MG63 (cell line): ENCODE measurements at regions not wholly inside any gene's neighbourhood (a gene's known extent, or its start where the extent isn't known, plus 50 kb on each side); places are given as distances from the start of the nearest gene placed in this dataset.
A peak's percentile ranks its signal among the peaks of the same experiment; 100 is the strongest.

Experiments
- DNase-seq: peaks from one replicate; pipeline ENCODE4 v3.0.0-alpha.2; 2020
- H3K27me3 ChIP-seq: fragments of 250-450 bp; sonication (Bioruptor Pico); 2 replicates; pipeline ENCODE4 v1.5.1; 2020; ENCODE audit warnings: mild to moderate bottlenecking, moderate library complexity
- H3K36me3 ChIP-seq: fragments of 250-450 bp; sonication (Bioruptor Pico); 2 replicates; pipeline ENCODE4 v1.5.1; 2020; ENCODE audit warnings: mild to moderate bottlenecking, moderate library complexity
- H3K4me3 ChIP-seq: fragments of 250-450 bp; sonication (Bioruptor Pico); 2 replicates; pipeline ENCODE4 v1.5.1; 2020; ENCODE audit warnings: mild to moderate bottlenecking, moderate library complexity
- H3K9me3 ChIP-seq: fragments of 250-450 bp; sonication (Bioruptor Pico); 2 replicates; pipeline ENCODE4 v1.5.1; 2020; ENCODE audit warnings: mild to moderate bottlenecking, moderate library complexity

DNA sequence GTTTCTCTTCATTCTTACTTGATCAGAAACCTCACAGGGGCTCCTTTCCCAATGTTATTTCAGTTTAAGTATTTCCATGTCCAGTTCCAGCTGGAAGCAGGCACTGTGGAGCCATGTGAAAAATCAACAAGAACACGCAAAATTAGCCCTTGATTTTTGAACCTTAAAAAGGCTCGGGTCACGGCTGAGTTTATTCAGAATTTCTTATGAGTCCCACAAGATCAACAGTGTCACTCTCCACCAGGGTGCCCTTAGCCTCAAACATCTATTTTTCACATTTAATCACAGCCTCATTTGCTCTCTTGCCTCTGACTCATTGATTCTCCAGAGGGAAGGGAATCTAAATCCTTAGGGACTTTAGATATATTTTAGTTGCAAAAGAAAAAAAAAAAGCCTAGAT is 157.7 kb upstream of the AVPR1A start:
- H3K36me3 ChIP-seq = no peaks in the 10 kb centered on the region
- DNase-seq = no peak
- no peaks in the 10 kb centered on the region for H3K9me3 ChIP-seq
- no peaks in the 10 kb centered on the region; the same call in none of the 2 replicates for H3K27me3 ChIP-seq
- H3K4me3 ChIP-seq = no peak overlapping the region

DNA sequence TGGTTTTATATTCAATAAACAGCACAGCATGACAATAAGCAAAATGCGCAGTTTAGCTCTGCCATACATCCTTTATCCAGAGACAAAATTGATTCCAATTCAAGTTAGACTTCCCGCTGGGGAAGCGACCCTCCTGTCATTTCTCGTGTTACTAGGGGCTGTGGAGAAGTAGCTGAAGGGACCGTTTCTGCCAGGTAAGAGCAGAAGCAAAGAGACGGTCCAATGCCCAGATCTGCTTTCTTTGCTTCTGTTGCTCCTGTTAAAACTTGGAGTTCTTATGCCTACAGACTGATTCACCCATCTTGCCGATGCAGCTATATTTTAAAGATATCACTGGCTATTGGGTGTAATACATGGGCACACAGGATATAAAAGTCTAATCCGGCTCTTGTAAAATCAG is 156.8 kb upstream of the AVPR1A start:
- Histone ChIP-seq H3K4me3 (no peak overlapping the region), H3K36me3 (no peaks in the 10 kb centered on the region), H3K9me3 (no peaks in the 10 kb centered on the region), H3K27me3 (no peaks in the 10 kb centered on the region; the same call in none of the 2 replicates)
- DNase-seq = no peak

DNA sequence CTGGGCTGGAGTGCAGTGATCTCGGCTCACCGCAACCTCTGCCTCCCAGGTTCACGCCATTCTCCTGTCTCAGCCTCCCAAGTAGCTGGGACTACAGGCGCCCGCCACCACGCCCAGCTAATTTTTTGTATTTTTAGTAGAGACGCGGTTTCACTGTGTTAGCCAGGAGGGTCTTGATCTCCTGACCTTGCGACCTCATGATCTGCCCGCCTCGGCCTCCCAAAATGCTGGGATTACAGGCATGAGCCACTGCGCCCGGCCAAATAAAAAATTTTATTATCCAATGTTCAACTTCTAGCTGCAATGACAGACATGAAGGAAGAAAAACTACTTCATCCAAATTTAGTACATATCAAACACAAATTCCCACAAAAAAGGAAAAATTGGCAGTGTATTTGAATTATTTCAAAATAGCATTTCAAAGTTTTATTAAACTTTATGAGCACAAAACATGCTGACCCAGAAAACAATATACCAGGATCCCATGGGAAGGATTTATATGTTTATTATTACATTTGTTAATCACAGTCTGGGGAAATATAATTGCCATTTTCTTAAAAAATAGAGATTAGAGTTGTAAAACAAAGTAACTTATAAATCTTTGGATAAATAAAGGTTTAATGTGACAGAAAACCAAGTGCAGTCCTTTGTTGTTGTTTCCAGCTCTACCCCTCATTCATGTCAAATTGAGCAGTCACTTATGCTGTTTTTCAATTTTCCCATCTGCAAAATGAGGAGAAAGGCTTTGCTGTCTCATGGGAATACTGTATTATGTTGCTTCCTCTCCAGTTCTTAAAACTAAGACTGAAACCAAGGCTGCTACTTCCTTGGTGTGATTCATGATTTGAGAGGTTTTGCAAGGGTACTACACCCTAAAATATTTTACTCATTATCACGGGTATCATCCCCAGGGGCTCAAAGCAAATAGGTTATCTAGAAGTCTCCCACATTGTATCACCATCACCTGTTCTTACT is 155.2 kb upstream of the AVPR1A start:
- no peaks in the 10 kb centered on the region; the same call in none of the 2 replicates for H3K27me3 ChIP-seq
- H3K36me3 ChIP-seq = no peaks in the 10 kb centered on the region
- no peak overlapping the region for H3K4me3 ChIP-seq
- DNase-seq = no peak
- no peaks in the 10 kb centered on the region for H3K9me3 ChIP-seq

DNA sequence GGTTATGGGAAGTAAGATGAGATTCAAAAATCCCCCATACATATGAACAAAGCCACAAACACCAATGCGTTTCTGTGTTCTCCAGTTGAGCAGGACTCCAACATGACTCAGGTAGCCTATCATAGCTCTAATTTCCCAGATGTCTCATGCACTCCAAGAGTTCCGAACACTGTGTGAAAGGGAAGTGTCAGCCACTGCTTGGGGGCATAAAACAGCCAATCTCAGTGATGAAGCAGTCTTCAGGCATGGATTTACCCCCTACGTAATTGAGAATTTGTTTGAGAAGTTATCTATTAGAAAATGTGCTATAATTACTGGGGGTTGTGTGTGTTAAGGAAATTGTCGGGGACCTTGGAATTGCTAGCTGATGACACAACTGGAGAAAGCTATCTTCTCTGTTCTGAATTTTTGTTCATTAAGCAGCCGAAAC is 153.9 kb upstream of the AVPR1A start:
- no peak overlapping the region for H3K4me3 ChIP-seq
- H3K27me3 ChIP-seq = no peaks in the 10 kb centered on the region; the same call in none of the 2 replicates
- H3K36me3 ChIP-seq = no peaks in the 10 kb centered on the region
- H3K9me3 ChIP-seq = no peaks in the 10 kb centered on the region
- no peak for DNase-seq

DNA sequence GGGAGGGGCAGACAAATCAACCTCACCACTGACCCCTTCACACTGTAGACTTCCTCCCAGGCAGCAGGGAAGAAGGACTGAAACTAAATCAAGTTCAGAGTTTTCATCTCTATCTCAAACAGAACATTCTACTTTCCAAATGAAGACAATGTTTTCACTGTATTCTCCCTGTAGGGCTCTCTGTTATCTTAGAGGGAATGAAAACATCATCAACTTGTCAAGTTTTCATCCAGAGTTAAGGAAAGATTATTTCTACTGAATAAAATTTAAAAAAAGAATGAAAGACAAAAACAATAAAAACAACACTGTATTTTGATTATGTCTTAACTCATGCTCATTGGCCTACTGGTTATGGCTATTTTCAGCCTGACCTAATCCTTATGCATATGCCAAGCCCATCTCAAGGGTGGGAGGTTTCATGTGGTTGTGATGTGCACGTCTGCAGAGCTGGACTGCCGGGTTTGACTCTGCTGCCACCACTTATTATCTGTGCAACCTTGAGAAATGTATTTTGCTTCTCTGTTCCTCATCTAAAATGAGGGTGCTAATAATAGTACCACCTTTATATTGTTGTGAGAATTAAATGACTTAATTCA is 152.0 kb upstream of the AVPR1A start:
- DNase-seq = no peak
- H3K4me3 ChIP-seq = no peak overlapping the region
- H3K36me3 ChIP-seq = no peaks in the 10 kb centered on the region
- H3K27me3 ChIP-seq = no peaks in the 10 kb centered on the region; the same call in none of the 2 replicates
- no peaks in the 10 kb centered on the region for H3K9me3 ChIP-seq

DNA sequence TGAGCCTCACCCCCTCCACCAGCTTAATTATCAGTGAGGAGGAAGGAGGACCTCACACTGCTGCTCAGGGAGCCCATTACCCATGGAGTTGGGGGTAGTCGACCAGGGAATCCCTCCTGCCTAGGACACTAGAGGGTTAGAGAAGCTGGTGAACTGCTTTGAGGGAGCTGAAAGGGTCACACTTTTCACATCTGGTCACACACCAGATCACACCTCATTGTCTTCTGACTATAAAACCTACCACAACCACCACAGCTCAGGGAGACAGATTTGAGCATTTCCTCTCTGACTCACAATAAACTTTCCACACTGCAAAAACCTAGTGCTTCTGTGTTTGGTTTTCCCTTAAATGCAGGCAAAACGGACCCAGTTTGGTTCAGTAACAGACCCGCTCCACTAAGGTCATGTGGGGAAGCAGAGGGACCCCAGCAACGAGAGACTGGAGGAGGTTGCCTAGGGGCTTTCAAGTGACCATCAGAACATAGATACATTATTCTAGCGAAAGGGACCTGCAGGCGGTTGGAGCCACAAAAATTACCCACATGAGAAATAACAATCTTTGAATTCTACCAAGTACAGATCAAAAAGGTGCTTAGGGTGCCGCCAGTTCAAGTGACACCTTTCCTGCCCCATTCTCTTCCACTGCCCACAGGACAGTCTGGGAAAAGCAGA is 151.4 kb upstream of the AVPR1A start:
- no peak for DNase-seq
- H3K9me3 ChIP-seq = no peaks in the 10 kb centered on the region
- H3K4me3 ChIP-seq = no peak overlapping the region
- H3K36me3 ChIP-seq = no peaks in the 10 kb centered on the region
- H3K27me3 ChIP-seq = peaks cover under 1% of the 10 kb centered on the region

DNA sequence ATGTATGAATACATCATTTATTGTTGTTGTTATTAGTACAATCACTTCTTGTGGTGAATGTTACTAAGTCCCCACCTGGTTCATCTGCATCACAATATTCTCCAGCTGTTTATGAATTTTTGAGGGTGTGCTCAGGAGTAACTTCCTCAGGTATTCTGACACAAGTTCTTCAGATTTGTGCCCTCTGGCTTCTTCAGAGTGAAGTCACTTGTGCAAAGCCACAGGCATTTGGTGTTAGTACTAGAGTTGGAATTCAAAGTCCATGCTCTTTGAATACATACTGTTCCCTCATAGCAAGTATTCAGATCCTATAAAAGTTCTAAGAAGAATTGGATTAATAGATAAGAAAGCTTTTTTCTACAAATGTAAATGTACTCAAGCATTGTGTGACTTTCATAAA is 150.3 kb upstream of the AVPR1A start:
- no peak for DNase-seq
- Histone ChIP-seq H3K9me3 (no peaks in the 10 kb centered on the region), H3K36me3 (no peaks in the 10 kb centered on the region), H3K27me3 (peaks cover 2% of the 10 kb centered on the region), H3K4me3 (no peak overlapping the region)

DNA sequence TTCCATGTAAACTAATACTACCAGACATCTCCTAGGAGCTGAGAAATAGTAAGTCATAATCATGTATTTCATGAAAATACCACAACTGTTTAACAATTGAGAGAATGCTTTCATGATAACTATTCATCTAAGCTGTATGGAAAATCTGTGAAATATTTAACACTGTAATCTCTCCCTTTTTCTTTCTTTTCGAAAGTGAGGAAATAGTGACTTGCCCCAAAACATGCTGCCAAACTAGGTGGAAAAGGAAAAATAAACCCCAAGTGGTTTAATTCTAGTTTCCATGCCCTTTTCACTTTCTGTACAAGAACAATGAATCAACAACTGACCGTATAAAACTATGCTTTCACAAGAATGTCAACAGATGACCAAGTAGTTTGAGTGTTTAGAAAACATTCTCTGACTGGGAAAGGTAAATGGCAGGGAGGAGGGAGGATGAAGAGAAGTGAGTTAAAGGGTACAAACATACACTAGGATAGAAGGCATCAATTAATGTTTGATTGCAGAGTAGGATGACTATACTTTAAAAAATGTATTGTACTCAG is 147.5 kb upstream of the AVPR1A start:
- no peak for DNase-seq
- H3K27me3 ChIP-seq = peaks cover 2% of the 10 kb centered on the region; the same call in 1 of the 2 replicates
- no peak overlapping the region for H3K4me3 ChIP-seq
- H3K36me3 ChIP-seq = no peaks in the 10 kb centered on the region
- no peaks in the 10 kb centered on the region for H3K9me3 ChIP-seq

DNA sequence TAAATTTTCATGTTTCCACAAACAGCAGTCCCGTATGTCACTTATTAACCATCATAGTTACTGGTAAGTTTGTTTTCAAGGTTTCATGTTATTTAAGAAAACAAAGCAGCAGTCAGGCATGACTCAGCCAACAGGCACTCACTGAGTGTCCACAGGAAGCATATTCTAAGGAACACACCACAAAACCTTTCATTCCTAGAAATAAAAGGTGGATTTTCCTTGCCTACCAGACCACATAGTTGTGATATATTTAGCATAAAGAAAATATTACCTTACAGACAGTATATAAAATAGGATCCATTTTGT is 143.3 kb upstream of the AVPR1A start:
- H3K4me3 ChIP-seq = no peak overlapping the region
- DNase-seq = peak; percentile 64
- H3K27me3 ChIP-seq = peaks cover 5% of the 10 kb centered on the region
- H3K36me3 ChIP-seq = no peaks in the 10 kb centered on the region
- H3K9me3 ChIP-seq = no peaks in the 10 kb centered on the region

DNA sequence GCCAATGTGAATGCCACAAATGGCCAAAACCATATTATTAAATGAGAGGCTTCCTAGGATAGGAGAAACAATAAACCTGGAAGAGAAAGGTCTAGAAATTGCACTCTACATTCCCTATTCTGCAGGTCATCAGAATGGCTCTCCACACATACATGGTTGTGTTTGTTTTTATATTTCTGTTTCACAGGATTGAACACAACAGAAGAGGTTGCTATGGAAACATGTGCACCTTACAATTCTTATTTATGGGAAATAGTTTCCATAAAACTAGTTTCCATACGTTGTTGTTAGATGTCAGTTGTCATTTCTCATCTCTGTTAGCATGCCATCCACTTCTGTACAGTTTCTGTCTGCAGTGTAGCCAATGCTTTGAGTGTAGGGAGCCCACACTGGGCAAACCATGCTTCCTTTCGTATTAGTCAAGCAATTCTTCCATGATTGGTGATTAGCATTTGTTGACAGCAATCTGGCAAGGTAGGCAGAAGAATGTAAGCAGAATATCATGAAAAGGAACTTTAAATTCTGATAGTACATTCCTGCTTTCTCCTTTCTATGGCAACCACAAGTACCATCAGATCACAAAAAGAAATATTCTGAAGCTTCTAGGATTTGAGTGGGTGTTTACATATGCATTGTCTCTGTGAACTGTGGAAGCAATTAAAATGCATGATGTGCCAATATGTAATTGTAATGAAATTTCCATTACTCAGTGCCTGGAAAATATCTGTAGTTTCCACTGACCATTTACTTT is 141.6 kb upstream of the AVPR1A start:
- DNase-seq = no peak
- no peak overlapping the region for H3K4me3 ChIP-seq
- no peaks in the 10 kb centered on the region for H3K36me3 ChIP-seq
- H3K9me3 ChIP-seq = no peaks in the 10 kb centered on the region
- H3K27me3 ChIP-seq = peaks cover 7% of the 10 kb centered on the region

DNA sequence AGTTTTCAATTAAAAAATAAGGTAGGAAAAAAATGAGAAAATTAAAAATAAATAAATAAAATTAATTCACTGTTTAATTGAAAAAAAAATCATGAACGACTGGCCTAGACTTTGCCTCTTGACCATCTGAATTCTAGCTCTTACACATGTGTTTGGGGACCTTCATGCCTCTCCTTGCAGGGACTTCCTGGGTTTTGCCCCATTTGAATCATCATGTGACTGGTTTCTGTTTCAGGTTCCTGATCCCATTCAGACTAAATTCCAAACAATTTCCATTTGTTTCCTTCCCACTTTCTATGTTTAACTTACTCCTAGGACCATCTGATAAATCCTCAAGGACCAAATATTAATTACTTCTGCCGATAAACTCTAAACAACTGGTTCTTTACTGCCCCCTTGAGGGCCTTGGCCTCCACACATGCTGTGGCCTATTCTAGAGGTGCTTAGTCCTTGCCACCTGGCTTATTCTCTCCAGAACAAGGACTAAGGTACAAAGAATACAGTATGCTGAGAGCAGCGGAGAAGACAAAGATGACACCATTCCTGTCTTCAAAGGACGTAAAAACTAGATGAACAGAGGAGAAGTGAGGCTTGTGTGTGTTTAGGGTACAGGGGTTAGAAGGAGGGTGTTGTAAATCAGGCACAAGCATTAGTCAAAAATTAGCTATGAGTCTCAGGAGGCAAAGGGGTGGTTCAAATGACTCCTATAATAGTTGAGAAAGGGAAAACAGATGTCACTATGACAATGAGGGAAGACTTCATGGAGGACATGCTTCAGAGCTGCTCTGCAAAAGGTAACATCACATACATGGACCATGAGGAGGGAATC is 125.8 kb upstream of the AVPR1A start:
- Histone ChIP-seq H3K4me3 (no peak overlapping the region), H3K36me3 (no peaks in the 10 kb centered on the region), H3K9me3 (no peaks in the 10 kb centered on the region), H3K27me3 (peaks cover 4% of the 10 kb centered on the region; the same call in 1 of the 2 replicates)
- DNase-seq = peak; percentile 9

DNA sequence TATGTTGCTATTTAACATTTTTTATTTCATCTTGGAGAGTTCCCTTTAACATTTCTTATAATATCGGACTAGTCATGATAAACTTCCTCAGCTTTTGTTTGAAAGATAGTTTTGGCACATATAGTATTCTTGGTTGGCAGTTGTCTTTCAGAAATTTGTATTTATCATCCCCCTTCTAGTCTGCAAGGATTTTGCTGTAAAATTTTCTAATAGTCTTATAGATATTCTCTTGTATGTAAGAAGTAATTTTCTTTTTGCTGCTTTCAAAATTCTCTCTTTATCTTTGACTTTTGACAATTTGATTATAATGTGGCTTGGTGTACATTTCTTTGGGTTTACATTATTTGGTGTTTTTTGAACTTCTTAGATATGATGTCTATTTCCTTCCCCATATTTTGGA is 116.0 kb upstream of the AVPR1A start:
- Histone ChIP-seq H3K27me3 (no peaks in the 10 kb centered on the region), H3K9me3 (peaks cover 3% of the 10 kb centered on the region; the same call in 1 of the 2 replicates), H3K36me3 (no peaks in the 10 kb centered on the region), H3K4me3 (no peak overlapping the region)
- no peak for DNase-seq

DNA sequence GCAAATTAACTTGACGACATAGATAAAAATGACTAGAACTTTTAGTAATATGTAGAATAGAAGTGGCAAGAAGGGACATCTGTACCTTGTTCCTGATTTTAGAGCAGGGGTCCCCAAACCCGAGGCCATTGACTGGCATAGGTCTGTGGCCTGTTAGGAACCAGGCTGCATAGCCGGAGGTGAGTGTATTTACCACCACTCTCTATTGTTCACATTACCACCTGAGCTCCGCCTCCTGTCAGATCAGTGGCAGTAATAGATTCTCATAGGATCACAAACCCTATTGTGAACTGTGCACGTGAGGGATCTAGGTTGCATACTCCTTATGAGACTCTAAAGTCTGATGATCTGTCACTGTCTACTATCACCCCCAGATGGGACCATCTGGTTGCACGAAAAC is 113.6 kb upstream of the AVPR1A start:
- no peaks in the 10 kb centered on the region for H3K27me3 ChIP-seq
- H3K4me3 ChIP-seq = no peak overlapping the region
- no peaks in the 10 kb centered on the region for H3K36me3 ChIP-seq
- H3K9me3 ChIP-seq = peaks cover 3% of the 10 kb centered on the region; the same call in 1 of the 2 replicates
- DNase-seq = no peak

DNA sequence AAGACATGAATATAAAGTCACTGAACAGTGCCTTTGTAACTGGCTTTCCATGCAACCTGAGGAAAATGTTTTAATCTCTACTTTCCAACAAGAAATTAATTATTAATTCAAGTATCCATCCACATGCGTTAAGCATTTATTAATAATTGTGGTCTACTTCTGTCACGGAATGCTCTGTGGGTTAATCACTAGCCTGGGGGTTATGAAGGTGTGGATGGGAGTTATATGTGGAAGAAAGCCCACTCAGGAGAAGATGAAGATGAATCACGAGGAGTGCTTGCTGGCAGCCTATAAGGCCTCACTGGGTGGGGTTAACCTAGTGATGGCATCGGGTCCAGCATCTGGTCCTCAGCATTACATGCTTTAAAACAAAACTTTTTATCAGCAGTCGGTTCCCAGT is 99.5 kb upstream of the AVPR1A start:
- no peak for DNase-seq
- no peak overlapping the region for H3K4me3 ChIP-seq
- H3K9me3 ChIP-seq = no peaks in the 10 kb centered on the region
- H3K27me3 ChIP-seq = peaks cover 3% of the 10 kb centered on the region; the same call in 1 of the 2 replicates
- no peaks in the 10 kb centered on the region for H3K36me3 ChIP-seq

DNA sequence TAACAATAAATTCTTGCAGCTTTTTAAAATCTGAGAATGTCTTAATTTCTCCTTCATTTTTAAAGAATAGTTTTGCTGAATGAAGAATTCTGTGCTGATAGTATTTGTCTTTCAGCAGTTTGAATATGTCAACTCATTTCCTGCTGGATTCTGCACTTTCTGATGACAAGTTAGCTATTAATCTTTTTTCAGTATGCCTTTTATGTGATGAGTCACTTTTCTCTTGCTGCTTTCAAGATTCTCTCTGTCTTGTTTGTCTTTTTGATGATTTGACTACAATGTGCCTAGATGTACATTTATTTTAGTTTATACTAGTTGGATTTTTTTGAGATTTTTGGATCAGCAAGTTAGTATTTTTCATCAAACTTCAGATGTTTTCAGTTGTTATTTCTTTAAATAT is 87.9 kb upstream of the AVPR1A start:
- Histone ChIP-seq H3K4me3 (no peak overlapping the region), H3K9me3 (peaks cover 6% of the 10 kb centered on the region), H3K36me3 (no peaks in the 10 kb centered on the region), H3K27me3 (no peaks in the 10 kb centered on the region)
- DNase-seq = no peak

DNA sequence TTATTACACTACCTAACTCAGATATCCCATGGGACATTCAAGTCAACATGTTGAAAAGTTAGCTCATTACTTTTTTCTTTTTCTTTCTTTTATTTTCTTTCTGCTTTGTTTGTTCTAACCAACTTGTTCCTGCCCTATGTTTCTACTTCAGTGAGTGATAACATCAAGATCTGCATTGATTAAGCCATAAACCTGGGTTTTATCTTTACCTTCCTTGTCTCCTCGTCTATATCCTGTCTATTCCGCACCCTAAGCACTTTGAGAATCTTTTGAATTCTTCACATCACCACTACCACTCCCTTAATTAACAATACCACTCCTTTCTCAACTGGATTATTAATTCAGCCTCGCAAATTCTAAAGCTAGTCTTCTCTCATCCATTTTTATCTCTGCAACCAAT is 81.9 kb upstream of the AVPR1A start:
- Histone ChIP-seq H3K36me3 (no peaks in the 10 kb centered on the region), H3K4me3 (no peak overlapping the region)
- no peak for DNase-seq

More for the DNA sequence above, 81.9 kb upstream of the AVPR1A start:
- no peaks in the 10 kb centered on the region for H3K27me3 ChIP-seq
- peaks cover 1% of the 10 kb centered on the region; the same call in 1 of the 2 replicates for H3K9me3 ChIP-seq
